HCT116 (cell line): ENCODE measurements at regions not wholly inside any gene's neighbourhood (a gene's known extent, or its start where the extent isn't known, plus 50 kb on each side); places are given as distances from the start of the nearest gene placed in this dataset.

Experiments used
- ATAC-seq: fragments of 200-7000 bp; cut with Tn5 transposase; 2 replicates; pipeline ENCODE4 v1.9.1; 2020; ENCODE audit warnings: mild to moderate bottlenecking, moderate library complexity
- BruUV-seq: library from RNA; stranded (reverse); fragments of 400-500 nt; replicated peaks from 2 replicates; lab custom pipeline; 2021; lab: Mats Ljungman, UMichigan
- CTCF ChIA-PET: fragments of 300-600 bp; sonication (Branson Sonifier 250); formaldehyde crosslinking; loops from one replicate; lab custom pipeline; 2021; ENCODE audit warnings: antibody characterized with exemption; lab: Charles Lee
- POLR2A ChIA-PET: fragments of 300-600, 350-600 bp; sonication (Branson Sonifier 250); formaldehyde crosslinking; loops from one replicate; lab custom pipeline; 2021; ENCODE audit warnings: antibody characterized with exemption; lab: Charles Lee
- RAD21 ChIA-PET, 2 experiments: fragments of 300-600 bp; sonication (Branson Sonifier 250); formaldehyde crosslinking; loops; one replicate each; lab custom pipeline; 2023; ENCODE audit warnings: low total read pairs in 2 of 2; ENCODE audit not compliant: uncharacterized antibody in 2 of 2, unreplicated experiment in 2 of 2, low non-redundant PET in 1 of 2; lab: Charles Lee
- DNase-seq: peaks from one replicate; pipeline ENCODE4 v3.0.0-alpha.2; 2010; ENCODE audit warnings: low read depth, low spot score
- H2AFZ ChIP-seq: fragments of 200-600 bp; shearing (Covaris generic), sonication (generic); 2 replicates; pipeline ENCODE4 v1.6.1; 2017; ENCODE audit warnings: low read depth, mixed run types, mixed read lengths, antibody characterized with exemption, low read length; ENCODE audit not compliant: poor library complexity, severe bottlenecking
- H3K27ac ChIP-seq: 2 replicates; pipeline ENCODE4 v1.5.1; 2012; ENCODE audit warnings: low read depth, low read length
- H3K27me3 ChIP-seq: fragments of 200-600 bp; sonication (generic); 2 replicates; pipeline ENCODE4 v1.6.1; 2016; ENCODE audit warnings: mixed run types, low read length, mixed read lengths; ENCODE audit not compliant: insufficient read depth
- H3K36me3 ChIP-seq, 2 experiments: fragments of 200-500 bp in 1 of 2; fragments of 200-600 bp in 1 of 2; sonication (Bioruptor generic) in 1 of 2; sonication (generic) in 1 of 2; 2 replicates each; pipeline versions ENCODE4 v1.5.1 to v1.6.1; 2014 to 2016; ENCODE audit warnings: low read length in 2 of 2, inconsistent platforms in 1 of 2, mixed read lengths in 1 of 2, mixed run types in 1 of 2; ENCODE audit not compliant: insufficient read depth in 2 of 2, control insufficient read depth in 1 of 2
- H3K4me1 ChIP-seq, 2 experiments: fragments of 200-600 bp in 1 of 2; sonication (generic) in 1 of 2; 2 replicates each; pipeline versions ENCODE4 v1.5.1 to v1.6.1; 2012 to 2017; ENCODE audit warnings: low read length in 2 of 2, inconsistent platforms in 1 of 2, mild to moderate bottlenecking in 1 of 2, mixed read lengths in 1 of 2, mixed run types in 1 of 2, moderate library complexity in 1 of 2; ENCODE audit not compliant: insufficient read depth in 2 of 2, control insufficient read depth in 1 of 2
- H3K4me2 ChIP-seq: fragments of 200-600 bp; sonication (generic); 2 replicates; pipeline ENCODE4 v1.6.1; 2017; ENCODE audit warnings: mixed run types, low read length, mixed read lengths
- H3K4me3 ChIP-seq, 2 experiments: fragments of 200-600 bp in 1 of 2; sonication (generic) in 1 of 2; replicated peaks in 1 of 2; 2 replicates each; pipeline ENCODE4 v1.5.1; 2011 to 2016; ENCODE audit warnings: low read length in 2 of 2, control low read depth in 1 of 2, low read depth in 1 of 2, mild to moderate bottlenecking in 1 of 2, mixed read lengths in 1 of 2, mixed run types in 1 of 2
- H3K79me2 ChIP-seq: fragments of 200-600 bp; sonication (generic); 2 replicates; pipeline ENCODE4 v1.6.1; 2017; ENCODE audit warnings: mild to moderate bottlenecking, mixed run types, low read length, moderate library complexity, mixed read lengths; ENCODE audit not compliant: insufficient read depth
- H3K9ac ChIP-seq: fragments of 200-600 bp; sonication (generic); 2 replicates; pipeline ENCODE4 v1.6.1; 2016; ENCODE audit warnings: low read length, mixed read lengths
- H3K9me2 ChIP-seq: fragments of 200-600 bp; sonication (generic), shearing (Covaris generic); 2 replicates; pipeline ENCODE4 v1.6.1; 2017; ENCODE audit warnings: mixed run types, mild to moderate bottlenecking, moderate library complexity; ENCODE audit not compliant: insufficient read depth
- H3K9me3 ChIP-seq, 2 experiments: fragments of 200-500 bp in 1 of 2; fragments of 200-600 bp in 1 of 2; sonication (Bioruptor generic) in 1 of 2; sonication (generic) in 1 of 2; 2 replicates each; pipeline ENCODE4 v1.6.1; 2014 to 2017; ENCODE audit warnings: low read length in 2 of 2, mixed read lengths in 2 of 2, inconsistent platforms in 1 of 2, low read depth in 1 of 2, mild to moderate bottlenecking in 1 of 2, mixed run types in 1 of 2, moderate library complexity in 1 of 2; ENCODE audit not compliant: control insufficient read depth in 1 of 2, insufficient read depth in 1 of 2
- H4K20me1 ChIP-seq: fragments of 200-600 bp; sonication (generic), shearing (Covaris generic); 2 replicates; pipeline ENCODE4 v1.6.1; 2017; ENCODE audit warnings: mixed run types, mild to moderate bottlenecking, moderate library complexity; ENCODE audit not compliant: insufficient read depth
- EGR1 ChIP-seq: IDR thresholded peaks from 2 replicates; pipeline ENCODE4 v1.6.1; 2012; ENCODE audit warnings: low read depth
- EZH2 ChIP-seq: fragments of 200-600 bp; sonication (generic); IDR thresholded peaks from 2 replicates; pipeline ENCODE4 v1.6.1; 2017; ENCODE audit warnings: antibody characterized with exemption, mixed run types
- FOSL1 ChIP-seq: IDR thresholded peaks from 2 replicates; pipeline ENCODE4 v1.6.1; 2012; ENCODE audit warnings: low read depth
- POLR2AphosphoS5 ChIP-seq: IDR thresholded peaks from 2 replicates; pipeline ENCODE4 v1.6.1; 2011; ENCODE audit warnings: mild to moderate bottlenecking, low read depth, low read length, moderate library complexity
- SIN3A ChIP-seq: IDR thresholded peaks from 2 replicates; pipeline ENCODE4 v1.6.1; 2012; ENCODE audit warnings: low read depth
- SP1 ChIP-seq: IDR thresholded peaks from 2 replicates; pipeline ENCODE4 v1.6.1; 2012; ENCODE audit warnings: low read depth
- TCF7L2 ChIP-seq: IDR thresholded peaks from 2 replicates; pipeline ENCODE4 v1.7.0; 2011; ENCODE audit warnings: borderline replicate concordance, inconsistent platforms; ENCODE audit not compliant: insufficient read depth, insufficient read length; ENCODE audit errors: extremely low read depth
- YY1 ChIP-seq: IDR thresholded peaks from 2 replicates; pipeline ENCODE4 v1.6.1; 2011; ENCODE audit warnings: low read length, low read depth, moderate library complexity, mild to moderate bottlenecking; ENCODE audit not compliant: insufficient replicate concordance; ENCODE audit errors: extremely low read depth
- ZFX ChIP-seq: fragments of 450-650 bp; IDR thresholded peaks from 2 replicates; pipeline ENCODE4 v1.6.1; 2017
- intact Hi-C: fragments of 100-400 bp; cut with micrococcal nuclease; formaldehyde crosslinking; loops from 2 replicates; pipeline ENCODE4 v1.10.0; 2022
- TF ChIP-seq, protein P1 (sequence below), 3 experiments: fragments of 200-600 bp in 1 of 3; sonication (generic) in 1 of 3; IDR thresholded peaks in 2 of 3; conservative IDR thresholded peaks in 1 of 3; 2 replicates each; pipeline ENCODE4 v1.5.1; 2012 to 2017; ENCODE audit warnings: low read depth in 2 of 3, low read length in 2 of 3, antibody characterized with exemption in 1 of 3, borderline replicate concordance in 1 of 3, control low read depth in 1 of 3, mild to moderate bottlenecking in 1 of 3, mixed read lengths in 1 of 3, mixed run types in 1 of 3, moderate library complexity in 1 of 3; ENCODE audit not compliant: insufficient read depth in 1 of 3
- TF ChIP-seq, protein P2 (sequence below): IDR thresholded peaks from 2 replicates; pipeline ENCODE4 v1.6.1; 2011; ENCODE audit warnings: mild to moderate bottlenecking, low read length, moderate library complexity; ENCODE audit not compliant: insufficient replicate concordance; ENCODE audit errors: extremely low read depth

GRCh38 chr18:40841063-40841462 is 1114.0 kb upstream of the PIK3C3 start:
- no peaks in the 10 kb centered on the region for H3K4me1 ChIP-seq
- CTCF ChIA-PET, result no interaction called here
- H4K20me1 ChIP-seq, result no peaks in the 10 kb centered on the region
- POLR2A ChIA-PET, result no interaction called here
- no peaks in the 10 kb centered on the region for H3K27me3 ChIP-seq
- RAD21 ChIA-PET, result no interaction called here
- H3K4me3 ChIP-seq, result no peak overlapping the region
- DNase-seq (no peak), ATAC-seq (no peak)
- no peaks in the 10 kb centered on the region for H3K9me2 ChIP-seq
- no peak overlapping the region for H3K27ac ChIP-seq
- no peaks in the 10 kb centered on the region for H3K36me3 ChIP-seq
- H3K79me2 ChIP-seq, result no peaks in the 10 kb centered on the region
- intact Hi-C loops, result no loop called here
- no TSS peak for BruUV-seq
- H3K9me3 ChIP-seq, result peaks cover 0 to 10% of the 10 kb centered on the region in 2 experiments; a peak in 2 of 4 replicates
- TF ChIP-seq POLR2AphosphoS5, result no peak
- TF ChIP-seq SIN3A, result no peak
- TF ChIP-seq TCF7L2, result no peak
- H2AFZ ChIP-seq, result no peak overlapping the region
- H3K4me2 ChIP-seq, result no peak overlapping the region
- H3K9ac ChIP-seq, result no peak overlapping the region

DNA sequence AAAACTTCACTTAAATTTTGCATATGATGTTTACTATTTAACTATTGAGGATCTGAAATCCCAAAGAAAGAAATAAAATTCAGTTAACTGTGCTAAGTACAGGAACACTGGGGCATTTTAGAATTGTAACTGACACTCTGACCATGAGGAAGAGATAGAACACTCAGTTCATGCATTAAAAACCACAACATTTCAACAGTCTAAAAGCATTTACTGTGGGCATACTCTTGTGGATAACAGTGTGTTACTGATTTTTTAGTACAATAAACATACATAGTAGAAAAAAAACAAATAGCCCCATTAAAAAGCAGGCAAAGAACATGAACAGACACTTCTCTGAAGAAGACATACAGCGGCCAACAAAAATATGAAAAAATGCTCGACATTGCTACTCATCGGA is 1122.7 kb upstream of the PIK3C3 start:
- H2AFZ ChIP-seq, result no peak overlapping the region
- H3K79me2 ChIP-seq, result no peaks in the 10 kb centered on the region
- peaks cover 0 to 3% of the 10 kb centered on the region in 2 experiments; a peak in 2 of 4 replicates for H3K9me3 ChIP-seq
- ATAC-seq (no peak), DNase-seq (no peak)
- H3K9me2 ChIP-seq, result no peaks in the 10 kb centered on the region
- no peaks in the 10 kb centered on the region for H3K27me3 ChIP-seq
- H3K4me3 ChIP-seq, result no peak overlapping the region
- no peaks in the 10 kb centered on the region for H3K36me3 ChIP-seq
- ChIA-PET RAD21 (no interaction called here), POLR2A (no interaction called here), CTCF (no interaction called here)
- H4K20me1 ChIP-seq, result no peaks in the 10 kb centered on the region
- no peak overlapping the region for H3K27ac ChIP-seq
- no peak overlapping the region for H3K4me2 ChIP-seq
- no TSS peak for BruUV-seq
- no peak overlapping the region for H3K9ac ChIP-seq
- H3K4me1 ChIP-seq, result no peaks in the 10 kb centered on the region
- intact Hi-C loops, result no loop called here
- TF ChIP-seq EGR1 (no peak), SP1 (no peak), SIN3A (no peak), POLR2AphosphoS5 (no peak), FOSL1 (no peak), ZFX (no peak), YY1 (no peak), EZH2 (no peak), TCF7L2 (no peak)
- TF ChIP-seq, protein P1, sequence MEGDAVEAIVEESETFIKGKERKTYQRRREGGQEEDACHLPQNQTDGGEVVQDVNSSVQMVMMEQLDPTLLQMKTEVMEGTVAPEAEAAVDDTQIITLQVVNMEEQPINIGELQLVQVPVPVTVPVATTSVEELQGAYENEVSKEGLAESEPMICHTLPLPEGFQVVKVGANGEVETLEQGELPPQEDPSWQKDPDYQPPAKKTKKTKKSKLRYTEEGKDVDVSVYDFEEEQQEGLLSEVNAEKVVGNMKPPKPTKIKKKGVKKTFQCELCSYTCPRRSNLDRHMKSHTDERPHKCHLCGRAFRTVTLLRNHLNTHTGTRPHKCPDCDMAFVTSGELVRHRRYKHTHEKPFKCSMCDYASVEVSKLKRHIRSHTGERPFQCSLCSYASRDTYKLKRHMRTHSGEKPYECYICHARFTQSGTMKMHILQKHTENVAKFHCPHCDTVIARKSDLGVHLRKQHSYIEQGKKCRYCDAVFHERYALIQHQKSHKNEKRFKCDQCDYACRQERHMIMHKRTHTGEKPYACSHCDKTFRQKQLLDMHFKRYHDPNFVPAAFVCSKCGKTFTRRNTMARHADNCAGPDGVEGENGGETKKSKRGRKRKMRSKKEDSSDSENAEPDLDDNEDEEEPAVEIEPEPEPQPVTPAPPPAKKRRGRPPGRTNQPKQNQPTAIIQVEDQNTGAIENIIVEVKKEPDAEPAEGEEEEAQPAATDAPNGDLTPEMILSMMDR (IDR thresholded peaks at IDR 0.05 in 2 of 3, conservative IDR thresholded peaks at IDR 0.05 in 1 of 3; ENCODE audit: borderline replicate concordance in 1 of 3, insufficient read depth in 1 of 3, low read depth in 2 of 3, low read length in 2 of 3), result no peak
- TF ChIP-seq, protein P2, sequence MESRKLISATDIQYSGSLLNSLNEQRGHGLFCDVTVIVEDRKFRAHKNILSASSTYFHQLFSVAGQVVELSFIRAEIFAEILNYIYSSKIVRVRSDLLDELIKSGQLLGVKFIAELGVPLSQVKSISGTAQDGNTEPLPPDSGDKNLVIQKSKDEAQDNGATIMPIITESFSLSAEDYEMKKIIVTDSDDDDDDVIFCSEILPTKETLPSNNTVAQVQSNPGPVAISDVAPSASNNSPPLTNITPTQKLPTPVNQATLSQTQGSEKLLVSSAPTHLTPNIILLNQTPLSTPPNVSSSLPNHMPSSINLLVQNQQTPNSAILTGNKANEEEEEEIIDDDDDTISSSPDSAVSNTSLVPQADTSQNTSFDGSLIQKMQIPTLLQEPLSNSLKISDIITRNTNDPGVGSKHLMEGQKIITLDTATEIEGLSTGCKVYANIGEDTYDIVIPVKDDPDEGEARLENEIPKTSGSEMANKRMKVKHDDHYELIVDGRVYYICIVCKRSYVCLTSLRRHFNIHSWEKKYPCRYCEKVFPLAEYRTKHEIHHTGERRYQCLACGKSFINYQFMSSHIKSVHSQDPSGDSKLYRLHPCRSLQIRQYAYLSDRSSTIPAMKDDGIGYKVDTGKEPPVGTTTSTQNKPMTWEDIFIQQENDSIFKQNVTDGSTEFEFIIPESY, result no peak
